ENCODE measurements at regions not wholly inside any gene's neighbourhood (a gene's known extent, or its start where the extent isn't known, plus 50 kb on each side); places are given as distances from the start of the nearest gene placed in this dataset.

- no peak for DNase-seq (ENCODE audit: low read depth)
Measured at GRCh38 chr9:84177407-84177806, 163.2 kb downstream of the SLC28A3 start.

- no peak for DNase-seq (ENCODE audit: low read depth)
Measured at GRCh38 chr9:84179531-84179930, 161.0 kb downstream of the SLC28A3 start.

- peak; percentile 56 for DNase-seq (ENCODE audit: low read depth)
Measured at GRCh38 chr9:84187090-84187489, 153.5 kb downstream of the SLC28A3 start.

GRCh38 chr9:84189904-84190303 lies 150.7 kb downstream of the SLC28A3 start:
- no peak for DNase-seq (ENCODE audit: low read depth)

- no peak for DNase-seq (ENCODE audit: low read depth)
Measured at GRCh38 chr9:84190411-84190810, 150.1 kb downstream of the SLC28A3 start.

- no peak for DNase-seq (ENCODE audit: low read depth)
Measured at GRCh38 chr9:84206801-84207370, 133.7 kb downstream of the SLC28A3 start.

GRCh38 chr9:84207491-84207951 lies 133.0 kb downstream of the SLC28A3 start:
- DNase-seq (ENCODE audit: low read depth) = no peak

GRCh38 chr9:84212246-84212645 lies 128.3 kb downstream of the SLC28A3 start:
- no peak for DNase-seq (ENCODE audit: low read depth)

- DNase-seq (ENCODE audit: low read depth) = no peak
Measured at GRCh38 chr9:84212982-84213381, 127.6 kb downstream of the SLC28A3 start.

GRCh38 chr9:84216151-84216550 lies 124.4 kb downstream of the SLC28A3 start:
- peak; percentile 14 for DNase-seq (ENCODE audit: low read depth)

GRCh38 chr9:84218322-84218721 lies 122.2 kb downstream of the SLC28A3 start:
- DNase-seq (ENCODE audit: low read depth) = no peak

- DNase-seq (ENCODE audit: low read depth) = no peak
Measured at GRCh38 chr9:84224246-84224645, 116.3 kb downstream of the SLC28A3 start.
